NCI-H1930 (cell line): ENCODE measurements at regions not wholly inside any gene's neighbourhood (a gene's known extent, or its start where the extent isn't known, plus 50 kb on each side); places are given as distances from the start of the nearest gene placed in this dataset.

Experiments
- DNase-seq, 2 experiments: peaks; one replicate each; lab custom pipeline; 2025; lab: John Stamatoyannopoulos, UW

GRCh38 chr2:21395366-21395765, 271.6 kb downstream of the TDRD15 start:
- no peak for DNase-seq

GRCh38 chr2:21396252-21396651, 272.5 kb downstream of the TDRD15 start:
- DNase-seq: no peak

DNA sequence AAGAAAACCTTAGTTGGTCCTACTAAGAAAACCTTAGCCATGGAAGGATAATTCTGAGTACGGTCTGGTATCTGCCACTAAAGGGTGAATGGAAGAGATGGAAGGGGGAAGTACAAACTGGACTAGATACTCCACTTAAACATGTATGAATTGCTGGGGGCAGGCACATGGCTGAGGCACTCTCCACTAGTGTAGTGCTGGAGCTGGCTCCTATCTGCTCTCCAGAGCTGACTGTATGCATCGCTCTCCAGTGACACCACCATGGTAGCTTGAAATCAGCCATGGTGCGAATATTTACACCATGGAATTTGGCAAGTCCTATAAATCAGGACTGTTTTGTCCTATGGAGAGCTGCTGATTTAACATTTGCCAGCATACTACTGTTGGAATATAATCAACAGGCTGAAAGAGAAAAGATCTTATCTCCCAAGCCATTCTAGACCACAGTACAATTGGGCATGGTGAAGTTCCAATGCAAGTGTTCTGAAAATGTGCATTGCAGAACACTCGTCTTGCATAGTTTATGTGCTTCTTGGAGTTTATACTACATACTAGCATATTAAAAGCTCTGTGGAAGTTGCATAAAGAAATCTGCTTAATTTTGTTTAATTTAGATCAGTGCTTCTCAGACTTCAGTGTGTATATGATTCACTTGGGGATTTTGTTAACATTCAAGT, 277.4 kb downstream of the TDRD15 start:
- no peak for DNase-seq

DNA sequence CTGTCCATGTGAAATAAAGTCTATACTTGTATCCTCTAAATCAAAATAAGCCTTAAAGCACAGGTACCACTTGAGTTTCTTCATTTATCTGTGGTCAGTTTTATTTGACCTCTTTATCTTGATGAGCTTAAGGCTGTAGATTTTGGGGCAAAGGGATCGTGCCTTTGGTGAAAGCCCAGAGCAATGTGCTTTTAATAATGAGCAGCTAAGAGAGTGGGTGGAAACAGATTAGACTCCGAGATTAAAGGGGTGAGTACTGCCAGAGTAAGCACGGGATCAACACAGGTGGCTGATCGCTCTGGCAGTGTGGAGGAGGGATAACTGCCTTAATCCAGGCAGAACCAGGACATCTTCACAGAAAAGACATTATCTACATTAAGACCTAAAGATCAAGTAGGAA, 280.4 kb downstream of the TDRD15 start:
- no peak for DNase-seq

- DNase-seq: no peak
Observed at GRCh38 chr2:21404827-21405625, 281.3 kb downstream of the TDRD15 start.

GRCh38 chr2:21406386-21406785, 282.6 kb downstream of the TDRD15 start:
- no peak for DNase-seq

GRCh38 chr2:21406911-21407310, 283.1 kb downstream of the TDRD15 start:
- DNase-seq: no peak

DNA sequence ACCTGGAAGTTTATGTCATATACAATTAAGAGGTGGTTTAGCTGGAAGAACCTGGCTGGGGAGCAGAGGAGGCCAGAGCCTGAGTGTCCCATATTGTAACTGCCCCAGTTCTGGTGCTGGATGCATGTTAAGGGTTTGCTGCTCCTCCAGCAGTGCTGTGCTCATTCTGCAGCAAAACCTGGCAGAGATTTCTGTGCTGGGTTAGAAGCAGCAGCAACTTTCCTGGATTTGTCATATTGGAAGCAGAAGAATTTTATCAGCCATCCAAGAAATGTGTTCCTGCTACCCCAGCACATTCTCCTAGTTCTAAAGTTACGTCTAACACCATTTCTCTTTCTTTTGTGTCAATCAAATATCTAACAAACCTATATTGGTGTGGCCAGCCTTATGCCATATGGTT, 284.1 kb downstream of the TDRD15 start:
- no peak for DNase-seq

GRCh38 chr2:21411741-21412140, 288.0 kb downstream of the TDRD15 start:
- DNase-seq: no peak

DNA sequence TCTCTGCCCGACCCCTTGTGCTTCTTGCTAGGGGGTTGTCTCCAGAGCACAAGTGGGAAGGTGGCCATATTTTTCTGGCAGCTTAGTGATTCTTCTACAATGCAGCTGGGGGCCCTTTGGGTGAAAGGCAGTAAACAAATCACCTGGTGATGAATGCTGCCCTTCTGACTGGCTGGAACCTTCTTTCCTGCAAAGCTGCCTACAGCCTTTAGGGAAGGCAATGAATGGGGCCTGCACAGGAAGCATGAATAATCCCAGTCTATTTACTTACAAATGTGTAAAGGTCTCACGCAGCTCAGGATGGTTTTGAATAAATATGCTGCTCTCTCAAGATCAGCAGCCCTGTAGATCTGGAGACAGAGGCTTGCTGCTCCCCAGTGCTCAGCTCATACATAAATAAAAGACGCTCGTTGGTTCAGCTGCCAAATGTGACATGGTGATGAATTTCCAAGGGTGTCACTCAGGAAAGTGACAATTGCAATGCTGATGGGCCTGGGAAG, 289.2 kb downstream of the TDRD15 start:
- no peak for DNase-seq

DNA sequence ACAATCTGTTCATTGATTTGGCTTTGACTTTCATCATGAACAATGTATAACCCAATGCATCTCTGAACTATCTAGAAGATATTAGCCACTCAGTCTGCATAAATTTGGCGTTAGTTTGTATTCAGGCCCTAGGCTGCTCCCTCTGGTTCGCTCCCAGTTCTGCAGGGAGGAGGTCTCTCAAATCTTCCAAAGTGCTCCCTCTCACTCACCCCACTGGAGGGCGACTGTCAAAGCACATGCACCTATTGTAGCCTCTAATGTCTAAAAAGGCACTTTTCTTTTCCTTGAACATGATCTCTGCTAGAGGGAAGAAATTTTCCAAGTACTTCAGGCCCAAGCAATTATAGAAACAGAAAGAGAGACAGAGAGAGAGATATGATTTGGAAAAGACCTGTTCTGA, 291.5 kb downstream of the TDRD15 start:
- no peak for DNase-seq

- no peak for DNase-seq
Observed at GRCh38 chr2:21416226-21416625, 292.5 kb downstream of the TDRD15 start.

GRCh38 chr2:21418456-21418855, 294.7 kb downstream of the TDRD15 start:
- peak in 1 of 2 experiments; percentile 47 for DNase-seq

- DNase-seq: no peak
Observed at GRCh38 chr2:21420553-21421335, 297.0 kb downstream of the TDRD15 start.

DNA sequence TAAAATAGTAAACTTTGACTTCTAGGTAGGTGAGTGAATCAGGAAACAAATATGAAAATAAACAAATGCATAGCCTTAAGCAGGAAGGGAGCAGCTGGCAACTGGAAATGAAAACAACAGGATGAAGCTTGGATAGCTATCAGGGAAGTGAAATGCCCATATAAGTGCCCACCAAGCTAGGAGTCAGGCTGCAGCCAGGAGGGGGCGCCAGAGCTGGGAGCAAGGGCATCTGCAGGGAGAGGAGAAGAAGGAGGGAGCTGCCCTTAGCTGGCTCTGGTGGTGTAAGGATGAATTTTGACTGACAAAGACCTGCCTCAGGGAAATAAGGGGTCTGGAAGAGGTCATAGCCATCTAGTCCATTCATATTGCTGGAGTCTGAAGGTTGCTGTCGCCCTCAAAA, 298.3 kb downstream of the TDRD15 start:
- DNase-seq: no peak

- no peak for DNase-seq
Observed at GRCh38 chr2:21422724-21423522, 299.2 kb downstream of the TDRD15 start.

- DNase-seq: no peak
Observed at GRCh38 chr2:21423854-21424253, 300.1 kb downstream of the TDRD15 start.

- DNase-seq: no peak
Observed at GRCh38 chr2:21424375-21424774, 300.6 kb downstream of the TDRD15 start.

DNA sequence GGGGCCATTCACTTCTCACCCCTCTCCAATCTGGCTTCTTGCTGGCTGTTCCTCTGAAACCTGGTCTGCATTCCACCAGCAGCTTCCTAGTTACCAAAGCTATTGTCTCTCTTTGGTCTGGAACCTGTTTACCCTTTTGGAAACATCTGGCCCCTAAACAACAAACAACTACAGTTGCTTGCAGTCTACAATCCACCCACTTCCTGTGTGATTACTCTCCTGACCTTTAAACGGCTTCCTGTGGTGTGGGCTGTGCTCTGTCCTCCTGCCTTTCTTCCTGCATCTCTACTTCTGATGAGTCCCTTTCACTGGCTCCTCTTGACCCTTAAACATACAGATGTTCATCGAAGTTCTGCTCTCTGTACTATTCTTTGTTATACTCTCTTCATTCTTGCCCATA, 303.8 kb downstream of the TDRD15 start:
- DNase-seq: no peak

DNA sequence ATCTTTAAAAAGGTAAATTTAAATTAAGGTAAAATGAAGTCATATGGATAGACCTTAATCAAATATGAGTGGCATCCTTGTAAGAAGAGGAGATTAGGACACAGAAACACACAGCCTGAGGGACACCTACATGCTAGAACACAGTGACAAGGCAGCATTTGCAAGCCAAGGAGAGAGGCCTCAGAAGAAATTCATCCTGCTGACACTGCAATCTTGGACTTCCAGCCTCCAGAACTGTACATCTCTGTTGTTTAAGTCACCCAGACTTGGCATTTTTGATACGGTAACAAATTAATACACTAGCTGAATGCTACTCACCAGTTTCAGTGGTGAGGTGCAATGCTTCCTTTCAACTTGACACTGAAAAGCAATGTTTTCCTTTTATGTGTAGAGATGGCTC, 305.0 kb downstream of the TDRD15 start:
- no peak for DNase-seq

GRCh38 chr2:21429747-21430146, 306.0 kb downstream of the TDRD15 start:
- no peak for DNase-seq

DNA sequence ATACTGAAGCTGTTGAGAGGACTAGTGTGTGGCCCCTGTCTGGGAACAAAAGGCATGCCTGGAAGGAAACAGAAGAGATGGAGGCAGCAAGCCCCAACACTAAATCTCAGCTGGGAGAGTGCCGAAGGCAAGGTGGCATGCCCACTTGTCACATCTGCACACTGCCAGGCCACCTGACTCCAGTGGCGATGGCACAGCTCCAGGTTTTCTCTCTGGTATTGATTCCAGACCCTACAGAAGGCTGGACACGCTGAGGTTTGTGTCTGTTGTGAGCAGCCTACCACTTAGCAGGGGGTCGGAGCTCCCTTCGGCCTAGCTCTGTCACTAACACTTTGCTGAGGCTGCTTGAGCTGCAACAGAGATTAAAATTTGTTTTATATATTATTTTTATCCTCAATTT, 307.3 kb downstream of the TDRD15 start:
- DNase-seq: no peak
